Chondrocyte (in vitro differentiated cells): ENCODE measurements at regions not wholly inside any gene's neighbourhood (a gene's known extent, or its start where the extent isn't known, plus 50 kb on each side); places are given as distances from the start of the nearest gene placed in this dataset.

Source experiments
- DNase-seq: peaks from one replicate; pipeline ENCODE4 v3.0.0; 2021; ENCODE audit warnings: mixed read lengths, low spot score
- H3K27ac Mint-ChIP-seq: one replicate; pipeline ENCODE4 v1.8.0; 2021; ENCODE audit warnings: mild to moderate bottlenecking, moderate library complexity, mixed read lengths; ENCODE audit not compliant: unreplicated experiment
- H3K27me3 Mint-ChIP-seq: 2 replicates; pipeline ENCODE4 v1.8.0; 2021; ENCODE audit warnings: low read depth, mixed read lengths
- H3K36me3 Mint-ChIP-seq: 2 replicates; pipeline ENCODE4 v1.8.0; 2021; ENCODE audit warnings: low read depth, mixed read lengths
- H3K4me1 Mint-ChIP-seq: 2 replicates; pipeline ENCODE4 v1.8.0; 2021; ENCODE audit warnings: low read depth, mild to moderate bottlenecking, mixed read lengths
- H3K4me3 Mint-ChIP-seq: one replicate; pipeline ENCODE4 v1.8.0; 2021; ENCODE audit warnings: mild to moderate bottlenecking, moderate library complexity, mixed read lengths; ENCODE audit not compliant: unreplicated experiment
- H3K9me3 Mint-ChIP-seq: 2 replicates; pipeline ENCODE4 v1.8.0; 2021; ENCODE audit warnings: low read depth, mixed read lengths
- CTCF ChIP-seq: fragments of 200-600 bp; sonication (generic); IDR thresholded peaks from 2 replicates; pipeline ENCODE4 v1.5.0; 2021; ENCODE audit warnings: antibody characterized with exemption, mild to moderate bottlenecking, moderate library complexity

GRCh38 chr10:118950997-118951637 is 78.4 kb upstream of the NANOS1 start:
- no peak for DNase-seq
- H3K27ac Mint-ChIP-seq, result no peak overlapping the region
- no peak for TF ChIP-seq CTCF
- no peaks in the 10 kb centered on the region for H3K9me3 Mint-ChIP-seq
- H3K4me3 Mint-ChIP-seq, result no peak overlapping the region
- H3K27me3 Mint-ChIP-seq, result peaks cover 8% of the 10 kb centered on the region
- no peaks in the 10 kb centered on the region for H3K4me1 Mint-ChIP-seq
- H3K36me3 Mint-ChIP-seq, result no peaks in the 10 kb centered on the region

- no peaks in the 10 kb centered on the region for H3K9me3 Mint-ChIP-seq
- H3K4me1 Mint-ChIP-seq, result no peaks in the 10 kb centered on the region
- no peak overlapping the region for H3K4me3 Mint-ChIP-seq
- TF ChIP-seq CTCF, result no peak
- H3K27me3 Mint-ChIP-seq, result peaks cover 8% of the 10 kb centered on the region
- no peak overlapping the region for H3K27ac Mint-ChIP-seq
- no peaks in the 10 kb centered on the region for H3K36me3 Mint-ChIP-seq
- DNase-seq, result no peak
Measured at GRCh38 chr10:118952493-118953295, 76.8 kb upstream of the NANOS1 start.

GRCh38 chr10:118953598-118954393 is 75.7 kb upstream of the NANOS1 start:
- H3K4me3 Mint-ChIP-seq, result no peak overlapping the region
- H3K9me3 Mint-ChIP-seq, result no peaks in the 10 kb centered on the region
- DNase-seq, result no peak
- no peaks in the 10 kb centered on the region for H3K36me3 Mint-ChIP-seq
- peaks cover 8% of the 10 kb centered on the region for H3K27me3 Mint-ChIP-seq
- no peak overlapping the region for H3K27ac Mint-ChIP-seq
- H3K4me1 Mint-ChIP-seq, result peaks cover 4% of the 10 kb centered on the region
- TF ChIP-seq CTCF, result no peak

GRCh38 chr10:118955531-118955930 is 74.0 kb upstream of the NANOS1 start:
- no peak for TF ChIP-seq CTCF
- Mint-ChIP-seq H3K4me3 (no peak overlapping the region), H3K4me1 (peaks cover 13% of the 10 kb centered on the region), H3K27me3 (peaks cover 8% of the 10 kb centered on the region), H3K27ac (no peak overlapping the region), H3K36me3 (no peaks in the 10 kb centered on the region), H3K9me3 (no peaks in the 10 kb centered on the region)
- no peak for DNase-seq
